Right atrium auricular region (tissue), 2 donors: ENCODE measurements at regions not wholly inside any gene's neighbourhood (a gene's known extent, or its start where the extent isn't known, plus 50 kb on each side); places are given as distances from the start of the nearest gene placed in this dataset.

ENCODE experiments used
- DNase-seq: peaks from one replicate; pipeline ENCODE4 v3.0.0-alpha.2; 2019; ENCODE audit warnings: low spot score
- H3K27ac ChIP-seq, 2 donors: fragments of 200-600 bp; sonication (generic); 1 replicate in 1 of 2; 2 replicates in 1 of 2; pipeline ENCODE4 v1.5.1; 2016 to 2019
- H3K27me3 ChIP-seq, 2 donors: fragments of 200-600 bp; sonication (generic); one replicate each; pipeline versions ENCODE4 v1.5.1 to v1.6.0; 2017 to 2019
- H3K36me3 ChIP-seq: fragments of 200-600 bp; sonication (generic); one replicate; pipeline ENCODE4 v1.5.1; 2016
- H3K4me1 ChIP-seq, 2 donors: fragments of 200-600 bp; sonication (generic); one replicate each; pipeline versions ENCODE4 v1.5.1 to v1.6.0; 2017 to 2019
- H3K4me3 ChIP-seq, 2 donors: fragments of 200-600 bp; sonication (generic); 1 replicate in 1 of 2; 2 replicates in 1 of 2; pipeline ENCODE4 v1.5.1; 2017 to 2019; ENCODE audit warnings: mild to moderate bottlenecking in 1 of 2, moderate library complexity in 1 of 2
- H3K9me3 ChIP-seq, 2 donors: fragments of 200-600 bp; sonication (generic); one replicate each; pipeline ENCODE4 v1.5.1; 2019
- CTCF ChIP-seq, 2 donors: fragments of 200-600 bp; sonication (generic); IDR thresholded peaks; one replicate each; pipeline ENCODE4 v1.5.1; 2019; ENCODE audit warnings: antibody characterized with exemption in 2 of 2

- no peaks in the 10 kb centered on the region for H3K36me3 ChIP-seq
- TF ChIP-seq CTCF (IDR thresholded peaks at IDR 0.05): no peak
- DNase-seq: no peak
Measured at GRCh38 chr9:18422296-18423036, 51.5 kb upstream of the ADAMTSL1 start.

GRCh38 chr9:18423791-18424531, 50.0 kb upstream of the ADAMTSL1 start:
- no peak for DNase-seq
- TF ChIP-seq CTCF (IDR thresholded peaks at IDR 0.05): no peak
- Histone ChIP-seq H3K4me1 (no peaks in the 10 kb centered on the region), H3K27me3 (no peaks in the 10 kb centered on the region), H3K36me3 (no peaks in the 10 kb centered on the region), H3K9me3 (no peaks in the 10 kb centered on the region), H3K27ac (no peak overlapping the region), H3K4me3 (no peak overlapping the region)

More at GRCh38 chr9:18422296-18423036, 51.5 kb upstream of the ADAMTSL1 start:
- H3K9me3 ChIP-seq: no peaks in the 10 kb centered on the region
- no peak overlapping the region for H3K4me3 ChIP-seq
- H3K27ac ChIP-seq: no peak overlapping the region
- H3K27me3 ChIP-seq: no peaks in the 10 kb centered on the region
- no peaks in the 10 kb centered on the region for H3K4me1 ChIP-seq
